Tibial nerve (tissue), 3 donors: ENCODE measurements at regions not wholly inside any gene's neighbourhood (a gene's known extent, or its start where the extent isn't known, plus 50 kb on each side); places are given as distances from the start of the nearest gene placed in this dataset.

ENCODE experiments used
- CTCF ChIP-seq, 5 experiments: fragments of 200-600 bp in 3 of 5; fragments of 450-650 bp in 2 of 5; sonication (generic) in 3 of 5; IDR thresholded peaks; one replicate each; pipeline ENCODE4 v1.5.1; 2016 to 2019; ENCODE audit warnings: antibody characterized with exemption in 5 of 5, mild to moderate bottlenecking in 3 of 5, moderate library complexity in 2 of 5
- POLR2A ChIP-seq, 2 donors: fragments of 450-650 bp; IDR thresholded peaks; one replicate each; pipeline ENCODE4 v1.6.1; 2017; ENCODE audit warnings: antibody characterized with exemption in 2 of 2, mild to moderate bottlenecking in 2 of 2, moderate library complexity in 2 of 2

- TF ChIP-seq POLR2A (IDR thresholded peaks at IDR 0.05), result no peak
- no peak for TF ChIP-seq CTCF (IDR thresholded peaks at IDR 0.05)
Measured at GRCh38 chr15:25987638-25988037, 124.5 kb upstream of the ATP10A start.
